ENCODE measurements at regions not wholly inside any gene's neighbourhood (a gene's known extent, or its start where the extent isn't known, plus 50 kb on each side); places are given as distances from the start of the nearest gene placed in this dataset.

- no peak for TF ChIP-seq NR2C2 (IDR thresholded peaks at IDR 0.05; ENCODE audit: borderline replicate concordance, control insufficient read depth, insufficient read length, low read depth)
- TF ChIP-seq SUPT20H (IDR thresholded peaks at IDR 0.05; ENCODE audit: borderline replicate concordance, control insufficient read depth, low read depth, low read length), result no peak
- TF ChIP-seq SMAD1 (IDR thresholded peaks at IDR 0.05; ENCODE audit: low read depth, partially characterized antibody), result no peak
- no peak for TF ChIP-seq REST (IDR thresholded peaks at IDR 0.05; ENCODE audit: low read depth, low read length)
- no peak for TF ChIP-seq JUNB (IDR thresholded peaks at IDR 0.05)
Observed at GRCh38 chr11:11043721-11044120, 185.9 kb upstream of the ZBED5 start.
